Activated CD4-positive, alpha-beta T cell treated with anti-CD3 and anti-CD28 coated beads for 1 hour (primary cell): ENCODE measurements at regions not wholly inside any gene's neighbourhood (a gene's known extent, or its start where the extent isn't known, plus 50 kb on each side); places are given as distances from the start of the nearest gene placed in this dataset.

Experiments
- DNase-seq: peaks from one replicate; pipeline ENCODE4 v3.0.0-alpha.2; 2020

- DNase-seq = no peak
Measured at GRCh38 chr7:3196629-3197400, 104.2 kb upstream of the SDK1 start.

- DNase-seq = no peak
Measured at GRCh38 chr7:3197567-3198213, 103.4 kb upstream of the SDK1 start.

DNA sequence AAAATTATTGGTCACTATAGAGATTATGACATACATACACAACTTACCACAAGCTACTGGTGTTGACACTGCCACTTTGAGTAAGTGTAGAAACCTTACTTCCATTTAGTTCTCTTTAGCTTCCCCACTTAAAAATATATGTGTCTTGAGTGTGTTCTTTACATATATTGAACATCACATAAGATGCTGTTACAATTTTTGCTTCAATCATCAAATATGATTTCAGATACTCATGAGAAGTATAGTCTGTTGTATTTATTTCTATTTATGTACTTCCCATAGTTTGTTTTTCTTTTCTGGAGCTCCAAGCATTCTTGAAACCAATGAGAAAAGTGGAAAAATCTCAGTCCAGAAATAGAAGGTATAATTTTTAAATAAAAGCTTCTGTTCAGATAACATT lies 102.7 kb upstream of the SDK1 start:
- DNase-seq = no peak

DNA sequence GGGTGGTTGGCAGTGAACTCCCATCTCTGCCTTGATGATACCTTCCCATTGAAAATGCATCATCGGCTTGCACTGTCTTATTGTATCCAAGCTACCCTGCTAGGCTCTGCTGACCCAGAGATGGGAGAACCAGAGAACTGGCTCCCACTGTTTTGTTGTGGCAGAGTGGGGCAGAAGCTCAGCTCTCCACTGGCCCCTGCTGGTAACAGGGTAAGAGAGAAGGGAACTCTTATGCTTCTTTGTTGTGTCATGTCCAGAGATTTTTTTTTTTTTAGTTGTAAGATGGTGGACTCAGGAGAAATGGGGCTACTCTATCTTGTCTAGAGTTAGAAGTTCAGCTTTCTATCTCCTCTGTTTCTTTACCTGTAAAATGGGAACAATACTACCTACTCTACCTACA lies 100.5 kb upstream of the SDK1 start:
- DNase-seq = no peak

- DNase-seq = no peak
Measured at GRCh38 chr7:3201306-3201705, 99.7 kb upstream of the SDK1 start.

GRCh38 chr7:3201937-3202710 lies 98.9 kb upstream of the SDK1 start:
- no peak for DNase-seq

DNA sequence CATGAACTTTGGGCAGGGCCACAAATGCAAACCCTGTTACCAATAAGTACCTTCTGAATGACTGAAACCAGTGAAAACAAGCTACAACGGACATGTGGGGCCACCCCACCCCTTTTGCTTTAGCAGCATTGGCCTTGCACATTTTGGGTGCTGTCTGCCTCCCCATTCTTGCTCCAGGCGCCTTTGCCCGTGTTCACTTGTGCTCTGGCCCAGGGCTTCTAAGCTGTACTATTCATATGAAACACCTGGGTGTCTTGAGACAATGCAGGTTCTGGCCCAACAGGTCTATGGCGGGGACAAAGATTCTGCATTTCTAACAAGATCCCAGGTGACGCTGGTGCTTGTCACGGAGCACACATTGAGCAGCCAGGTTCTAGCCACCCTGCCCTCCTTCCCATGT lies 96.5 kb upstream of the SDK1 start:
- DNase-seq = no peak

- no peak for DNase-seq
Measured at GRCh38 chr7:3206101-3206500, 95.0 kb upstream of the SDK1 start.

GRCh38 chr7:3206771-3207191 lies 94.3 kb upstream of the SDK1 start:
- no peak for DNase-seq

DNA sequence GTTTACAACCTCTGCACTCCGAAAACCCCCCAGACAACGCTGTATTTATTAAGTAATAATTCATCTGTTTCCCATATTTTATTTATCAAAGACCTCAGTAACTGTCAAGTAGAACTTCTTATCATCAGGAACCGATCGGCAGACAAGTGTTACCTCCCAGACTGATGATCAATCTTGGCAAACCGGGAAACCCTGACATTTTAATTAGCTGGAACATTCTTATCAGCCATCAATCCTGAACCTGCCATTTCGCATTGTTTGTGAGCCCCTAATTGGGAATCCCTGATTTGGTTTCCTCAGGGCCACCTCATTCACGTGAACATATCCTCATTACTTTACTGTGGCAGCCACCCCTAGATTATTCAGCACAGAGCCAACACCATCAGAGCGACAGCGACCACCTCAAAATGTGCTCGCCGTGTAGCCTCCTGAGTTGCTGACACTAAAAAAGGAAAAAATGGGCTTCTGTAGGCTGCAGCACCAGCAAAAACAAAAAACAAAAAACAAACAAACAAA lies 93.6 kb upstream of the SDK1 start:
- no peak for DNase-seq

- no peak for DNase-seq
Measured at GRCh38 chr7:3210531-3210930, 90.5 kb upstream of the SDK1 start.

GRCh38 chr7:3214090-3214413 lies 87.0 kb upstream of the SDK1 start:
- DNase-seq = no peak

DNA sequence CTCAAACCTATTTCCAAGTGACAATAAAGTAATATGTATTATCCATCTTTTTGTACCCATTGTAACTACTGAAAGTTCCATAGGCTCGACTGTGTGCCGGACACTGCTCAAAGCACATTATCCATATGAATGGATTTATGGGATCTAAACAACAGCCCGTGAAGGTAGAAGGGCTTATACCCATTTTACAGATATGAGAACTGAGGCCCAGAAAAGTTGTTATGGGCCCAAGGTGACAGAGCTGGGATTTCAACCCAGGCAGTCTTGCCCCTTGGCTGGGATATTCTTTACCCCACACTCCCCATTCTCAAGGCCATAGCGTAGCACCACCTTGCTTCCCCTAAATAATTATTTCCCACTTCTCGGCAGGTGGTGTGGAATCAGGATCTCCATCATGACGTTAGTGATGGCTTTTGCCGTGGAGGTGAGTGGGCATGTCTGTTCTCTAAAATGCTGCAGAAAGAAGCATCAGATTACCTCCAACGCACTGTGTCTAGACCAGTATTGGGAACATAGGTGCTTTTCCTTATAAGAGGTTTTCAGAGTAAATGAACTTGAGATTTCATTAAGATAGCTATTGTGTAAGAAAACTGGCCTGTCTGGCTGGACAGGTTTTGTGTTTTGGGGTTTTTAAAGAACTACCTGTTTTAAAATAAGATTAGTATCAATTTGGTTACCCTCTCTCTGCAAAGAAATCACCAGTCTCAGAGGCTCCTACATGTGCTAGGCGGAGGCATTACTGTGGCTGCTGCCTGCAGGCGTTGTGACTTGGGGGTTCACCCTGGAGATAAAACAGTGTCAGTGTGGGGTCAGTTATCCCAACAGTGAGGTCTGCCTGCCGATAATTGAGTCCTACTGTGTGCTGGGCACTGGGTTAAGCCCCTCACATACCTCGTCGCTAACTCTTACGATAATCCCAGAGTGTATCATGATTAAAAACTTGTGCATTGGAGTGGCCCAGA lies 85.1 kb upstream of the SDK1 start:
- DNase-seq = no peak

DNA sequence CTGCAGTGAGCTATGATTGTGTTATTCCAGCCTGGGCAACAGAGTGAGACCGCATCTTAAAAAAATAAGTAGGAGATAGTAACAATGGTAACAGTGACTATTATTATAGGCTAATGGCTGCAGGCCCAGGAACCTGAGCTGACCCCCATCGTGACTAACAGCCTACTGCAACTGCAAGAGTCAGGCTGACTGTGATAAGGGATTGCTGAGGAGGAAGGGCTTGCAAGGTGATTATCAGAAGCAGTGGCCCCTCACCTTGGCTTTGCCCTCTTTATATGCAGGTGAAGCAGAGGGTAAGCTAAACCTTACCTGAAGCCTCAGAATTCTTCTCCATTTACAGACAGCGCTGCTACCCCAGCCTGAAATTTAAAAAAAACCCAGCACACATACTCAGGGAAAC lies 83.9 kb upstream of the SDK1 start:
- no peak for DNase-seq

- DNase-seq = no peak
Measured at GRCh38 chr7:3218411-3219225, 82.4 kb upstream of the SDK1 start.

- no peak for DNase-seq
Measured at GRCh38 chr7:3229904-3230470, 71.1 kb upstream of the SDK1 start.

GRCh38 chr7:3230908-3231307 lies 70.1 kb upstream of the SDK1 start:
- DNase-seq = no peak

DNA sequence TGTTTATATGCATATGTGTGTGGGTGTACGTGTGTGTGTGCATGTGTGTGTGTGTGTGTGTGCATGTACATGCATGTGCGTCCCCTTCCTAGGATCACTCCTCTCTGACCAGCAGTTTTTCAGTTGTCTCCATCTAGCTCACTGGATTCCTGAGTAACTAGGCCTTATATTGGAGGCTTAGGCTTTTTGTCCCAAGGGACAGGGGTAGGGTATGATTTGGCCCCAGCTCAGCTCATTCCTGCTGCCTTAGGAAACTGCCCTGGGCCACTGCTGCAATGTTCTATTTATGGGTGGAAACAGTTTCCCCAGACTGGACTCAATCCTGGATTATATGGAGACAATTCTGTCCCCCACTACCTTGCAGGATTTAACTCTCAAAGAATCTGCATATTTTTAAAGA lies 68.8 kb upstream of the SDK1 start:
- DNase-seq = no peak

GRCh38 chr7:3233301-3233700 lies 67.8 kb upstream of the SDK1 start:
- DNase-seq = no peak

DNA sequence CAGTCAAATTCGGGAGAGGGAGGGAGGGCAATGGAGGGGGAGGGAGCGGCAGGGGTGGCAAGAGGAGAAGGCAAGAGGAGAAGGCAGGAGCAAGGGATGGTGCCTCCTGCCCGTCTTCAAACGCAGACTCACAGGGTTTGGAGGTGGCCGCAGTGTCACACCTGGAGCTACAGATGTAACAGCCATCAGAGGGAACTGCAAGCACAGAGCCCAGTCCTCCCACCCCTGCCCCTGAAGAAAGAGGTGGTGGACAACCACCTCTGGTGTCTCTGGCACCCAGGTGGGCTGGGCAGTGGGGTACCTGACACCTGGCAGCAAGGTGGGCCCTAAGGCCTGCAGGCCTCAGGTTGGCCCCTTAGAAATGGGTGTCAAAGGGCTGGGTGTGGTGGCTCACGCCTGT lies 67.0 kb upstream of the SDK1 start:
- no peak for DNase-seq

GRCh38 chr7:3234851-3235250 lies 66.2 kb upstream of the SDK1 start:
- DNase-seq = no peak

DNA sequence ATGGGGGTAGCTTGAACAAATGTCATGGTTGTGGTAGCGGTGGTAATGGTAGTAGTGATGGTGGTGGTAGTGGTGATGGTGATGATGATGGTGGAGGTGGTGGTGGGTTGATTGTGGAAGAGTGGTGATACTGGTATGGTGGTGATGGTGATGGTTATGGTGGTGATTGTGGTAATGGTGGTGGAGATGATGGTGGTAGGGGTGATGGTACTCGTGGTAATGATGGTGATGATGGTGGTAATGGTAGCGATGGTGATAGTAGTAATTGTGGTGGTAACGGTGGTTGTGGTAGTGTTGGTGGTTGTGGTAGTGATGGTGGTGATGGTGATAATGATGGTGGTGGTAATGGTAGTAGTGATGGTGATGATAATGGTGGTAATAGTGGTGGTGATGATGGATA lies 65.7 kb upstream of the SDK1 start:
- DNase-seq = no peak
